Stimulated activated CD4-positive, alpha-beta T cell treated with anti-CD3 and anti-CD28 coated beads, Interleukin-15, amount 100 ng/mL, for 48 hours (primary cell): ENCODE measurements at regions not wholly inside any gene's neighbourhood (a gene's known extent, or its start where the extent isn't known, plus 50 kb on each side); places are given as distances from the start of the nearest gene placed in this dataset.

Source experiments
- DNase-seq, 2 donors: peaks; one replicate each; pipeline ENCODE4 v3.0.0-alpha.2; 2020; ENCODE audit warnings: low read depth in 2 of 2

DNA sequence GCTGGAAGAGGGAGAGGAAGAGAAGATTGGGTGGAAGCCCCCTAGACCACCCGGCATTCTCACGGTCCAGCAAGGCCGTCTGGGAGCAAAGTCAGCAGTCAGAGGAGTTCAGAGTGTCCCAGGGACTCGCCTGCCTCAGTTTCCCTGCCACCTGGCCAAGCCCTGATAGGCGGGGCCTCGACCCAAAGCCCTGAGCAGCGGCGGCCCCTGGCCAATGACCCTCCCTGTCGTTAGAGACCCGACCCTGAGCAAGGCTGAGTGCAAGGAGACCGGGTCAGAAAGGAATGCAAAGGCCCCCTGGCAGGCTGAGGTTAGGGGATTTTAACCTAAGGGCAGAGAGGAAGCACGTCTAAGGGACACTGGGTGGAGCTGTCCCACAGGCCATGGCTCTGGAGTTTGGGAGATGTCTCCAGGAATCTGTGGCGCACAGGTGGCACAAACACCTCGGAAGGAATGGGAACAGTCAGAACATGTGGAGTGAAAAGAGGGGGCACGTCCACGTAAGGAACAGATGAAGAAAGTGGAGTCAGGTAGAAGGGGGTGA is 196.8 kb upstream of the PDE1C start:
- DNase-seq, result no peak

- no peak for DNase-seq
These were observed 194.6 kb upstream of the PDE1C start for GRCh38 chr7:32264702-32265284.

DNA sequence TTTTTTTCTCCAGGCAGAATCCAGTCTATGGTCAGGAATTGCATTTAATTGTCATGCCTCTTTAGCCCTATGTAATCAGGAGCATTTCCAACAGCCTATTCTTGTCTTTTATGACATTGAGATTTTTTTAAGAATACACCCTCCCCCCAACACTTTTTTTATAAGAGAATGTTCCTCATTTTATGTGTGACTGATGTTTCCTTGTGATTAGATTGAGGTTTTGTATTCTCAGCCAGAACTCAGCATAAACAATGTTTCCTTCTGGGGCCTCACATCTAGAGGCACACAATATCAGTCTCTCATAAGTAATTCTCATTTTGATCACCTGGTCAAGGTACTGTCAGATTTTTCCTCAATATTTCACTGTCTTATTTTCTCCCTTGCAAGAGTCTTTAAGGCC is 193.4 kb upstream of the PDE1C start:
- no peak for DNase-seq

DNA sequence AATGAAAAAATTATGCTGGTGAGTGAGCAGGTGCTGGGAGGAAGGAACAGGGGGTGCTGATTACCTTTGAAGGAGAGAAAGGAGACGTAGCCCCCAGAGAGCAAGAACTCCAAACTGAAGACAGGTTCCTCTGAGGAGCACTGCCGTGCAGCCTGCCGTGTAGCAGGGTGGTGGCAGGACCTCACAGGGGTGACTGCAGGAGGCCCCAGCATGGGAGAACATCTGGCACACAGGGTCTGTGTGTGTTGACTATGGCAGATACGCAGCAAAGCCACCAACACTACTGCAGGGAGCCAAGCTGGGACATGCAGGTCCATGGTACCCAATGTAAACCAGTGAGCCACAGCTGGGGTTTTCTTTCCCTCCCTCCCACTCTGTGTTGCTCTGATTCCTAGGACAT is 192.1 kb upstream of the PDE1C start:
- DNase-seq, result no peak

DNA sequence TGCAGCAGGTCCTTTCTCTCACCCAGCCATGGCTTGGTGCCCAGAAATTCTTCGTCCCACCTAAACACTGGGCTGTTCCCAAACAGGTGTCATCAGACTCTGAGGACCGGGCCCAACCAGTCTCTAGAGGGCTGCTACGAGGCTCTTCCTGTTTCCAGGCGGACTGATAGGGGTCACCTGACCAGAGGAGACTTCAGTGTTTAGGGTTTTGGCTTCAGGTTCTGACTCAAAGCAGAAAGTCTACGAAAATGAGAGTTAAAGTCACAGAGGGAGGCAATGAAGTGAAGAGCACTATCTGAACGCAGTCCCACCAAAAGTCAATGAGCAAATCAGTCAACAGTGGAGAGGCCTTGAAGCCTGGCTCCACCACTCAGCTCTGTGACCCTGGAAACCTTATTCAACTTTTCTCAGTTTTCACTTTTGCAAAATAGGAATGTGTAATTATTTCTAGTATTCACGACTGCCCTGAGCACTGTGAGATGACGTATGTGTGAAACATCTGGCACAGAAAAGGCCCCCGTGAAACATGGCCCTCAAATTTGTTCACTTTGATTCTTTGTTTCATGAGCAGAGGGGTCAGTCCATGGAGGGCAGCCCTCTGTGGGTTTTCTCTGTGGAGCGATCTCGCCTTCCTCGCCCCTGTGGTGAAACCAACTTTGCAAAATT is 189.9 kb upstream of the PDE1C start:
- DNase-seq, result no peak

DNA sequence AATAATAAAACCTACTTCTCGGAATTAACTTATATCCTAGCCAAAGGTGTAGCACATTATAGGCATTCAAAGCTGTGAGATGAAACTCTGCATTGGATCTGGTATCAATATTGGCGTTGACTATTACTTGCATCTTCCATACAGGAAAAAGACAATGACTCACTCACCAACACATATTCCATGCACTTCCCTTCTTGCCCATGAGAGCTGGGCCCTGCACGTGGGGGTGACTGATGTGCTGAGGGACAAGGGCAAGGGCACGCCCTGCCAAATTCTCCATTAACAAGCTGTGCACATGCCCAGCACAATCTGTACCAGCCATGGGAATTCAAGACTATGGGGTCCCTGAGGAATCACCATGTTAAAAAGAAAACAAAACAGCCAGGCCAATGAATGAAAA is 188.1 kb upstream of the PDE1C start:
- no peak for DNase-seq

- DNase-seq, result no peak
These were observed 187.4 kb upstream of the PDE1C start for GRCh38 chr7:32257621-32258020.

GRCh38 chr7:32256811-32257210 is 186.6 kb upstream of the PDE1C start:
- no peak for DNase-seq

GRCh38 chr7:32256376-32256775 is 186.2 kb upstream of the PDE1C start:
- DNase-seq, result no peak

DNA sequence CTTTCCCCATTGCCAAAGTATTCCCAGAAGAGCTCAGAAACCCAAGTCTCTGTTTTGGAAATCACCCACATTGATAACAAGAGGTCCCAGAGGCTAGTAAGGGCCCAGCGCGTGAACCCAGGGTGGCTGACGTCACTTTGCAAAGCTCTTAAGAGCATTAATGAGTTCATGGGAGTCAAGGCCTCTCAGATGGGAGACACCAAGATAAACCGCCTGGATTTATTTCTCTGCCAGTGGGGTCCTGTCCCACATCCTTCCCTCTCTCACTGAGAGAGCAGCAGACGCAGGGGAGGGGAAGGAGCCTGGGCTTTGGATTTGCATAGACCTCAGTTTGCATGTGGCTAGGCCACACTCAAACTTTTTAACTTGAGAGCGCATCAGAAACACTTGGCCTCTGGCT is 184.8 kb upstream of the PDE1C start:
- no peak for DNase-seq

DNA sequence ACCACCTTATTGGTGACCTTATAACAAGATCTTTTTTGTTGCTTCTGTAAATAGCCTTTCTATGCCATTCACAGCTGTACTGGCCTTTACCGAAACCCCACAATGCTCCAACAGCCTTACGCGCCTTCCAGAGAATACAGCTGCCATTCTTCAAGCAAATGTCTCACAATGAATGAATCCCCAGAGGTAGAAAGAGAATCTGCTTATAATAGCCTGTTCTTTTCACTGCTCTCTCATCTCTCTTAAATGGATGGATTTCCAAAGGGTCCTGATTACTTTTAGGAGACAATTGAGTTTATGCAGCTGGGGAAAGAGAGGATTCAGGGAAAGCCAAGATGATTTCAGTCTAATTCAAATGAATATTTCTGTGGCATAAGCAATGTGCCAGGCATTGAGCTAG is 183.1 kb upstream of the PDE1C start:
- no peak for DNase-seq

- no peak for DNase-seq
These were observed 181.5 kb upstream of the PDE1C start for GRCh38 chr7:32251659-32252058.

- no peak for DNase-seq
These were observed 180.5 kb upstream of the PDE1C start for GRCh38 chr7:32250471-32251260.

DNA sequence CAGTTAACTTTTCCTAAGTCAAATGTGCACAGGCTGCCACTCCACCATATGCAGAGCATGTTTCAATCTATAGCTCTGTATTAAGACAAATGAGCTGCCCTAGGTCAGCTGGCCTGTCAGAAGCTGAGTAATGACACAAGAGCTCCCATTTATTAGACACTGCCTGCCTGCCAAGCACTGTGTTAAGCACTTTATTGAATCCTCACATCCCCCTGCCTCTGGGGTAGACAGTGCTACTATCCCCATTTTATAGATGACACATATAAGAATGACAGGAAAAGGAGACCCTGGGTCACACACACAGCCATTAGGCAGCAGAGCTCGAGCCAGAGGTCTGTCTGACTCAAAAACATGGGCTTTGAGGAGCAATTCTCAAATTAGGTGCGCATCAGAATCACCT is 179.8 kb upstream of the PDE1C start:
- no peak for DNase-seq

DNA sequence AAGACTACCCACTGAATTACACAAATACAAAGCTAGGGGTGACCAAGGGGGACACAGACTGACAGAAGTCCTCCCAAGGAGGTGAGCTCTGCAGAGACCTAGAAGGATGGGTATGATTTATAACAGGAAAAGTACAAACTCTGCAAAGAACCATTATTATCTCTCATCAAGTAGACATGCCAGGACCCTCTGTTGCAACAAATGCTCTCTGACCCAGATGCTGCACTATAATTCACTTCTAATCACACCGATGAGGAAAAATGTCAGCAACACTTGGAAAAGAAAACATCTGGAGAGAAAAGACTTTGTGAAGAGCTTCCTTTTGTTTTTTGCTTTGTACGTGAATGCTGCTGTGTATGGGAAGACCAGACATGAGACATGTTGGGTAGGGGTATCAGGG is 178.3 kb upstream of the PDE1C start:
- DNase-seq, result no peak

GRCh38 chr7:32244806-32245345 is 174.7 kb upstream of the PDE1C start:
- DNase-seq, result no peak

DNA sequence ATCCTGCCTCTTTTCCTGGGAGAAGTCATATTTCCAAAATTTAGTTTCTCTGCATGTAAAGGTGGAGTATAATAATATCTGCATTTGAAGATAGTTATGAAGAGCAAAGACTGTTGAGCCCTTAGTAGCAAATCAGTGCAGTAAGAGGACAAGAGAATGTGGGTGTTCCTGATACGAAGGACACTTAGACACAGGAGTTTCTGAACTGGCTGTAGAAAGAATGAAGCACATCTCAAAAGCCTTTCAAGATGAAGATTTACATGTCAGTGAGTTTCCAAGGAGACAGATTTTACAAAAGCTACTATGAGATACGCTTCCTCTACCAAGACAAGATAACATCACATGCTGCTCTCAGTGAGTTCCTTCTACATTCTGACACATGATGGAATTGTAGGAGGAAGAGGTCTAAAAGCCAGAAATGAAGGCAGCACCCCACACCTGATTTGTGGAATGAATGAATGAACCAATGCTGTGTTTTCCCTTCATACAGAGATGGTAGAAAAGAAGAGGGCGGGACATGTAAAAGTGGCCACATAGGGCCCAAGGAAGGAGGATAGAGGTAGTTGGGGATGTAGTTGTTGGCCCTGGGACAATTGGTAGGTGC is 173.6 kb upstream of the PDE1C start:
- no peak for DNase-seq

DNA sequence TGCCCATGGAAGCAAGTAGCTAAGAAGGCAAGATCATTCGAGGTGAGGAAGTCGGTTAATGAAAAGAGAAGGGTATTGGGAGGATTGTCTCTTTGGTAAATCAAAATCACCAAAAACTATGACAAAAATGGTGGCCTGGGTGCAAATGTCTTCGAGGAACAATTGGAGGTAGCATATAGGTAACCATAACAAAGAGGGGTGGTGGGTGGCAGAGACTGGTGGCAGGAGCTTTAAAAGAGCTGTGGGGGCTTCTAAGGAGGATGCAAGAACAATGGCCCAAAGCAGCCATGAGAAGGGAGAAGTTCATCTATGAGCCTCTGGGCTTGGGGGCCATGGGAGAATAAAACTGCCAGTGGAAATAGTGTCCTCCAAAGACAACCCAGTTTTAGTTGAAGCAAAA is 172.2 kb upstream of the PDE1C start:
- DNase-seq, result no peak

- no peak for DNase-seq
These were observed 171.4 kb upstream of the PDE1C start for GRCh38 chr7:32241636-32242035.

DNA sequence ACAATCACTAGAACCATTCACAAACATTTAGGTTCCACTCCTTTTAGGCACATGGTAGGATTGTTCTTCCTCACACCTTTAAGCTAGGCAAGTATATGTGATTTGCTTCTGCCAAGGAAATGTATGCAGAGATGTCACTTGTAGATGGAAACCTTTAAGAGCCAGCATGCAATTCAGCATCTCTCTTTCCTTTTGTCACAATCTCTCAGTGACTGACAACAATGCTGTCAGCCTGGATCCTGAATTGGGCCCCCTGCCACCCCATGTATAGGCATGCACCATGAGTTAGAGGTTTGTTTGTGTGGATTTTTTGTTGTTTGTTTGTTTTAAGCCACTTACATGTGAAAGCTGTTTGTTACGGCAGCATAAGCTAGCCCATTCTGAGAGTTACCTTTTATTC is 169.6 kb upstream of the PDE1C start:
- DNase-seq, result no peak

- DNase-seq, result no peak
These were observed 158.4 kb upstream of the PDE1C start for GRCh38 chr7:32228601-32229000.

DNA sequence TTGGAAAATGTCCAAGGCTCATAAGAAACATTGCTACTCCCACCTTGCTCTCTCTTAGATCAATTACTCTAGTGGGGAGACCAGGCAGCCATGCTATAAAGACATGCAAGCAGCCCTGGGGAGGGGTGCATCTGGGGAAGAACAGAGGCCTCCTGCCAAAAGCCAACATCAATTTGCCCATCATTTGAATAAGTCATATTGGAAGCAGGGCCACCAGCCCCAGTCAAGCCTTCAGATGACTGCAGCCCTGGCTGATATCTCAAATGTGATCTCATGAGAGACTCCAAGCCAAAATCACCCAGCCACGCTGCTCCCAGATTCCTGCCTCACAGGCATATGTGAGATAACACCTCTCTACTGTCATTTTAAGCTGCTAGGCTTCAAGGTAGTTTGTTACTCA is 157.5 kb upstream of the PDE1C start:
- DNase-seq, result no peak
